Fibroblast of mammary gland (primary cell): ENCODE measurements at regions not wholly inside any gene's neighbourhood (a gene's known extent, or its start where the extent isn't known, plus 50 kb on each side); places are given as distances from the start of the nearest gene placed in this dataset.
A peak's percentile ranks its signal among the peaks of the same experiment; 100 is the strongest.

ENCODE experiments used
- DNase-seq: peaks from one replicate; pipeline ENCODE4 v3.0.0-alpha.2; 2010; ENCODE audit warnings: low read depth
- H3K4me3 ChIP-seq: 2 replicates; pipeline ENCODE4 v1.5.1; 2011; ENCODE audit warnings: low read depth, mild to moderate bottlenecking, low read length, moderate library complexity; ENCODE audit not compliant: control insufficient read depth
- CTCF ChIP-seq: conservative IDR thresholded peaks from 2 replicates; pipeline ENCODE4 v1.5.1; 2011; ENCODE audit warnings: low read depth, low read length, inconsistent platforms; ENCODE audit not compliant: control insufficient read depth, insufficient read depth

DNA sequence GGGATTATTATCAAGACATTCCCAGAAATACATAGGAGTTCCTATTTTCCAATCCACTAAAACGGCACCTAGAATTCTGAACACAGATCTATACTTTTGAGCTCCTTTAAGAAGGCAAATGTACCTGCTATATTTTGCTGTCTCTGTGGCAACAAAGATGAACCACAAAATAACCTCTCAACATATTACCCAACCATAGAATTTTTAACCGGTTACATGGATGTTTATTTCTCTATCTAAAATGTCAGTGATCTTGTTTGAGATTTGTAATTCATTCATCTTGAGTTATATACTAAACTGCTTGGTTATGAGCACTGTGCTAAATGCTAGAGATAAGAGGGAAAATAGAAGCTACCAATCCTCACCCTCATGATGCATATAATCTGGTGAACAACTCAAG is 117.5 kb upstream of the HMGCLL1 start:
- no peak overlapping the region for H3K4me3 ChIP-seq
- DNase-seq = no peak
- TF ChIP-seq CTCF = no peak

- no peak for DNase-seq
- no peak overlapping the region for H3K4me3 ChIP-seq
- no peak for TF ChIP-seq CTCF
Observed at GRCh38 chr6:55696041-55696440, 117.0 kb upstream of the HMGCLL1 start.

DNA sequence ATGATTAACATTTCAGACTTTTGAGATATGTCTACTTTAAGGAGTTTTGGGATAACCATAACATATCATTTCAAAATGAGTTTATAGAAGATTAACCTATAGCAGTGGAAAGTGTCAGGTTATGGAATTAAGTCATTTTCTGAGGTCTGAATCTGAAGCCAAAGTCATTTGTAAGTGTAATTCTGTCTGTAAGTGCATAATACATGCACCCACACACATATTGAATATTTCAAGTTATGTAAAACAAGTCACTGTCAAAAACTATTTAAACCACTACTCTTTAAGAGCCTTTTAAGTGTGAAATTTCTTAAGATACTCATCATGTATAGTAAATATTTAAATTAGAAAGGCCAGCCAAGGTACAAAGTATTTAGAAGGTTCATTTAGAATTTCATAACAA is 115.8 kb upstream of the HMGCLL1 start:
- no peak for TF ChIP-seq CTCF
- H3K4me3 ChIP-seq = no peak overlapping the region
- DNase-seq = no peak

DNA sequence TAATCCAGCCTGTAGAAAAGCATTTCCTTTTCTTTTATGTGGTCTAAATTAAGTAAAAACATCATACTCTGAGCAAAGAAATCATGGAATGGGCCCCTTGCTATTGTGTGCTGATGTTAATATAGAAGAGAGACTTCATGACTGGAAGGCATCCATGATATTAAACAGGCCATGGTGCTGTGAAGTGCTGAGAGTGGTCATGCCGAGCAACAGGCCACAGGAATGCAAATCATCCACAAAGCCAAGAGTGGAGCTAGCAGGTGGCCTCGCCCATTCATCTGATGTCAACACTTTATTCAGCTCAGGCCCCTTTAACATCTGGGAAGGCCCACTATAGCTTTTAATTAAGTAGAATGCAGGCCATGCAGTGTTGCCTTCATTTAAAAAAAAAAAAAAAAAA is 115.2 kb upstream of the HMGCLL1 start:
- H3K4me3 ChIP-seq = no peak overlapping the region
- DNase-seq = peak; percentile 75
- no peak for TF ChIP-seq CTCF

GRCh38 chr6:55679503-55679902 is 100.5 kb upstream of the HMGCLL1 start:
- no peak for DNase-seq
- no peak for TF ChIP-seq CTCF
- no peak overlapping the region for H3K4me3 ChIP-seq

- no peak for TF ChIP-seq CTCF
- no peak for DNase-seq
Observed at GRCh38 chr6:55678330-55679224, 99.6 kb upstream of the HMGCLL1 start.

More at GRCh38 chr6:55678330-55679224, 99.6 kb upstream of the HMGCLL1 start:
- H3K4me3 ChIP-seq = no peak overlapping the region
